HPDE6-E6E7 (cell line): ENCODE measurements at regions not wholly inside any gene's neighbourhood (a gene's known extent, or its start where the extent isn't known, plus 50 kb on each side); places are given as distances from the start of the nearest gene placed in this dataset.
"Not testable (repeated sequence)": the region's sequence is repeated elsewhere in the genome, so short reads cannot be mapped to it uniquely, and the experiment has no call there.

ENCODE experiments used
- DNase-seq: peaks from one replicate; pipeline ENCODE4 v3.0.0; 2011; ENCODE audit warnings: missing footprints; ENCODE audit errors: extremely low spot score

GRCh38 chr7:119996634-119997033 lies 276.3 kb upstream of the KCND2 start:
- no peak for DNase-seq

DNA sequence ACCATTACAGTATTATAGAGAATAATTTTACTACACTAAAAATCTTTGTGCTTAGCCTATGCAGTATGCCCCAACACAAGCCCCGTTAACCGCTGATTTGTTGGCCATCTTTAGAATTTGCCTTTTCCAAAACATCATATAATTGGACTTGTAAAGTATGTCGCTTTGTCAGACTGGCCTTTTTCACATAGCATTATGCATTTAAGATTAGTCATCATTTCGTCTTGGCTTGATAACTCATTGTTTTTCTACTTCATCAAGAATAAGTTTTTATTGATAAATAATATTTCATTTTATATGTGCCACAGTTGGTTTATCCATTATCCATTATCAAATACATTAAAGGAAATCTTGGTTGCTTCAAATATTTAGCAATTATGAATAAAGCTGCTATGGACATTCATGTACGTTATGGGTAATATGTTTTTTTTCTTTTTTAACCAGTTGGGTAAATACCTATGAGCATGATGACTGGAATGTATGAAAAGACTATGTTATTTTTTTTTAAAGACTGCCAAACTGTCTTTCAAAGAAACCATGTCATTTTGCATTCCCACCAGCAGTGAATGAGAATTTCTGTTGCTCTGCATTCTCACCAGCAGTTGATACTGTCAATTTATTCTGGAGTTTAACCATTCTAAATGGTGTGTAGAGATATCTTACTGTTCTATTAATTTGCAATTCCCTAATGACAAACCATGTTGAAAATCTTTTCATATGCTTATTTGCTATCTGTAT lies 273.1 kb upstream of the KCND2 start:
- DNase-seq, result no peak

DNA sequence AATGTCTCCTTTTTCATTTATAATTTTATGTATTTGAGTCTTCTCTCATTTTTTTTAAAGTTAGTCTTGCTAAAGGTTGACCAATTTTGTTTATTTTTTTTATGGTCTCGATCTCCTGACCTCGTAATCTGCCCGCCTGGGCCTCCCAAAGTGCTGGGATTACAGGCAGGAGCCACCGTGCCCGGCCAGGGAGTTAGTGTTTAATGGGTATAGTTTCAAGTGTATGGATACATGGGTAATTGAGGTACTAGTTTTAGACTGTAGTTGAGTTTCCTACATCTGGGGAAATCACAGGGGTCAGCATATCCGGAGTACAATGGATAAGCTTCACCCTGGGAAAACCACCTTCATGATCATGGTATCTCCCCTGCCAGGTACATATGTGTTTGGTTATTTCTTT lies 267.3 kb upstream of the KCND2 start:
- DNase-seq, result no peak

- not testable (repeated sequence) for DNase-seq
Measured at GRCh38 chr7:120014301-120014700, 258.7 kb upstream of the KCND2 start.

GRCh38 chr7:120014925-120015465 lies 258.0 kb upstream of the KCND2 start:
- DNase-seq, result no peak

- no peak for DNase-seq
Measured at GRCh38 chr7:120021085-120021484, 251.9 kb upstream of the KCND2 start.

GRCh38 chr7:120023494-120024167 lies 249.3 kb upstream of the KCND2 start:
- DNase-seq, result no peak

DNA sequence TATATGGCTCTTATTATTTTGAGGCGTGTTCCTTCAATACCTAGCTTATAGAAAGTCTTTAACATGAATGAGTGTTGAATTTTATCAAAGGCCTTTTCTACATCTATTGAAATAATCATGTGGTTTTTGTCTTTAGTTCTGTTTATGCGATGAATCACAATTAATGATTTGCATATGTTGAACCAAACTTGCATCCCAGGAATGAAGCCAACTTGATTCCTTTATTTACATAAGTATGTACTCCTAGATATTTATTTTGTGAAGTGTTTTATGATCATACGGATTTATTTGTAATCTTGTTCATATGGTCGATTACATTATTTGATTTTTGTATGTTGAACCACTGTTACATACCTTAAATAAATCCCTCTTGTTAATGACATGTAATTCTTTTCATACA lies 244.3 kb upstream of the KCND2 start:
- no peak for DNase-seq

DNA sequence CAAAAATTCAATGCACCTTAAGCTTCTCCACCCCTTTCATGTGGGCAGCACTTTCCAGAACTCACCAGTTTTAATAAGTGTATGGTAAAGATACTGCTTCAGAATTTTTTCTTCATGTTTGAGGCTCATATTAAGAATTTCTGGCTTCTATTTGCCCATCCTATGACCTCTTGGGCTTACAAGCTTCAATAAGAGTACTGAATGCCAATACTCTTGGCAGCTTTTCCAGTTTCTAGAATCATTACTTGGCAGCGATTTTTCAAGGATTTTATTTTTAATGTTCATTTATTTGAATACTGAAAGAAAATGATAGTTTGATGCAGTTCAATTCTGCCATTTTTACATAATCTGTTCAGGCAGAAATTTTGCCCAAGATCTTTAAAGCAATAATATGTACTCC lies 242.1 kb upstream of the KCND2 start:
- DNase-seq, result no peak

GRCh38 chr7:120033114-120033513 lies 239.9 kb upstream of the KCND2 start:
- DNase-seq, result no peak

GRCh38 chr7:120039138-120039537 lies 233.8 kb upstream of the KCND2 start:
- DNase-seq, result no peak

DNA sequence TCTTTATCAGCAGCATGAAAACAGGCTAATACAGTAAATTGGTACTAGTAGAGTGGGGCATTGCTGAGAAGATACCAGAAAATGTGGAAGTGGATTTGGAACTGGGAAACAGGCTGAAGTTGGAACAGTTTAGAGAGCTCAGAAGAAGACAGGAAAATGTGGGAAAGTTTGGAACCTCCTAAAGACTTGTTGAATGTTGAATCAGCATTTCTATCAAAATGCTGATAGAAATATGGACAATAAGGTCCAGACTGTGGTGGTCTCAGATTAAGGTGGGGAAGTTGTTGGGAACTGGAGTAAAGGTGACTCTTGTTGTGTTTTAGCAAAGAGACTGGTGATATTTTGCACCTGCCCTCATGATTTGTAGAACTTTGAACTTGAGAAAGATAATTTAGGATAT lies 231.2 kb upstream of the KCND2 start:
- no peak for DNase-seq

DNA sequence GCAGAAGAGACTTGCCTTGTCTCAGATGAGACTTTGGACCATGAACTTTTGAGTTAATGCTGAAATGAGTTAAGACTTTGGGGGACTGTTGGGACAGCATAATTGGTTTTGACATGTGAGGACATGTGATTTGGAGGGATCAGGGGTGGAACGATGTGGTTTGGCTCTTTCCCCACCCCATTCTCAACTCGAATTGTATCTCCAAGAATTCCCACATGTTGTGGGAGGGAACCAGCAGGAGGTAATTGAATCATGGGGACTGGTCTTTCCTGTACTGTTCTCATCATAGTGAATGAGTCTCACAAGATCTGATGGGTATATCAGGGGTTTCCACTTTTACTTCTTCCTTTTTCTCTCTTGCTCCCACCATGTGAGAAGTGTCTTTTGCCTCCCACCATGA lies 229.7 kb upstream of the KCND2 start:
- no peak for DNase-seq

DNA sequence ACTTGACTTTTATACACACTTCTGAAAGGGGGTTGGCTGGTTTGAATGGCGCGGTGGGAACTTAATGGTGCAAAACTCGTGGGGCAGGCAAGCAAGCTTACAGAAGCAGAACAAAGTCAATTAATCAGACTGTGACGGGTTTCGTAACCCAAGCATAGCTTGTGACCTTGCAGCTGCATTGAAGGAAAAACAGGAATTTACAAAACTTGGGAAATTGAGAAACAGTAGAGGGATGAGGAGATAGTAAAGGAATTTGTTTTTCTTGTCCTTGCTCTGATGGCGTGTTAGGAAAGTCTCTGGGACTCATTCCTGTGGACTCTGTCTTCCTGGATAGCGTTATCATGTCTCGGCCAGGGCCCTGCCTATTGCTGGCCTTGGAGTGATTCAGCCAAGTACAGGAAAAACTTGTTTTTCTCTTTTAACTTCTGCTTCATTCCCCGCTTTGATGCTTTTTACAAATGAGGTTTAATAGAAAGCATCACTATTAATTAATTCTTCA lies 220.0 kb upstream of the KCND2 start:
- DNase-seq, result peak; percentile 57

- no peak for DNase-seq
Measured at GRCh38 chr7:120053390-120053961, 219.5 kb upstream of the KCND2 start.

DNA sequence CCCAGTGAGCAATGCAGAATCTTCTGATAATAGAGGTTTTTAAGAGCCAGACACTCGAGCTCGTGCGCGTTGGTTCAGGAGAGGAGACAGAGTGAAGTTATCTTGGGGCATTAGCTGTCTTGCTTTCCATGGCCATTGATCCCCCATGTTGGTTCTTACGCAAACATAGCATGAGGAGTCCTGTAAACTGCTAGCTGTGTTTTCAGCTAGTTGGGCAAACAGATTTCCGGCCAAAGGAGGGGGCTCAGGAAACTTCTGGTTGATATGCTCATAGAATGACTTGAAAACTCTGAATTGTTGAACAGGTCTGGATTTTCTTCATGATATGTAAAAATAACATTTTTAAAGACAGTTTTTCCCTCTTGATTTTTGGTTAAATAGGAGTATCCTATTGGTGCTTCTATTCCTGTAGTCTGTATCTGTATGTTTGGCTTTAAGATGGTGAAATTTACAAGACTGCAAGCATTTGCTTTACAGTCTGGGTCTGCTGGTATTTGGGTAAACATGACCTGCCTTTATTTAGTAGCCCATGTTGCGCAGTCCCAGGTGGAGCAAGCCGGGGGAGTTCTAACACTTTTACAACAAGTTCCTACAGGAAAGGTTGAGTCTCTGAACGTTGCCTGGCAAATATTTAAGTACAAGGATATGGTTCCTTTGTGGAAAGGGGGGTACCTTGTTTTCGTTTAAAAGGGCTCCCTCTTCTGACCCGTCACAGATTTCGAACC lies 218.4 kb upstream of the KCND2 start:
- DNase-seq, result peak; percentile 28

DNA sequence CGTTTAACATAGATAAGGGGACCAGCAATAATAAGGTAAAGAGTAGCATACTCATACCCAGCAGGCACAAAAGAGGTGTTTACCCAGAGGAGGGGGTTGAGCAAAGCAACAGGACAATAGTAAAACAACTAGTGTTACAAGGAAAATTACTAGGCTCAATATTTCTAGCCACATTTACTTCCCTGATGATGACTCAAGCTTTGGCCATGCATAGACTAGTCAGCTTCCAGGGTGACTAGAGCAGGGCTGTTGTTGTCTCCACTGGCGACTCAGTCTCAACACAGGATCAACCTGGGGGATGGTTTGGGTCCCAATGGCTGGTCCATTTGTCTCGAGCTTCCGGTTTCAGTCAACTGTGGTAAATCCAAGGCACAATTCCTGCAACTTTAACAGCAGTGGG lies 217.7 kb upstream of the KCND2 start:
- DNase-seq, result peak; percentile 39

DNA sequence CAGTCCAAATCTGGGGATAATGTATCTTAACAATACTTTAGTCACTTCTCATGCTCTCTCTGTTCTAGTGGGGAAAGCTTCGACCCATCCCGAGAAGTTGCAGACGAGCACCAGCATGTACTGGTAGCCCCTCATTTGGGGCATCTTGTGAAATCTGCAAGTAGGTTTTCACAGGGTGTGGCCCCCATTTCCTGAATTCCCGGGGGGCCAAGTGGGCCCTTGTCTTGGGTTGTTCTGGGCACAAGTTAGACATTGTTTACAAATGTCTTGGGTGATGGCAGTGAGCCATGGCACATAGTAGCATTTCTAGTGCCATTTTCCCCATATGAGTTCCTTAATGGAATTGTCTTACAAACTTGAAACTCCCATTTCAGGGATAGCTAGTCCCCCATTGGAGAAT lies 216.7 kb upstream of the KCND2 start:
- DNase-seq, result no peak

DNA sequence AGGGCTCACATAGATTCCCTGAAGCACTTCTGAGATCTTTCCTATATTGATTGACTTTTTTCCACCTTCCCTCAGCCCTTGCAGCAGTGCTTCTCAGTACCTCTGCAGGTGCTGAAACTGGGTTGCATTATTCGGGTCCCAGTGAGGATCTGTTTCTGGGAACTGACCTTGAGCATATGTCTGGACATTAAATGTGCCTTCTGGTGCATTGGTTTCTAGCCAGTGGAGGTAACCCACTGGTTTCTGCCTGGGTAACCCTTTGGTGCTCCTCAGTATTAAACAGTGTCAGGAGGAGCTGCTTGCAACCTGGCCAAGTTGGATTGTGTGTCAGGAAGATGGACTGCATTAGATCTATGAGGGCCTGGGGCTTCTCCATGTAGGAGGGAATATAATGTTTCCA lies 213.3 kb upstream of the KCND2 start:
- no peak for DNase-seq

GRCh38 chr7:120060281-120060680 lies 212.7 kb upstream of the KCND2 start:
- no peak for DNase-seq

DNA sequence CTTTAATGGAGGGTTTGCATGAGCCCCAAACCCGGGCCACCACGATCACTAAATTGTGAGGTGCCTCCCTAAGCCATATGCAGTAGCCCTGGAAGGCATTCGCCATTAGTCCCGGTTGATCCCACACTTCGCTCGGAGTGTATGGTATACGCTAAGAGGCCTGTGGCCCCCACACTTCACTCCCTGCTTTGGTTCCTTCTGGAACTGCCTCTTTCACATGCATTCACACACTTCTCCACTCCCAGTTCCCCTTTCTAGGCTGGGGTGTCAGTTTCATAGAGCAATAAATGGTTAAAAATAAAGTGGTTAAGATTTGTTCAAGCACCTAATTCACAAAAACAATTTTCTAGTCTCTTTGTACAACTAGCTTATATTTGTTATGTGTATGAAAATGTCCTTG lies 212.1 kb upstream of the KCND2 start:
- DNase-seq, result no peak

DNA sequence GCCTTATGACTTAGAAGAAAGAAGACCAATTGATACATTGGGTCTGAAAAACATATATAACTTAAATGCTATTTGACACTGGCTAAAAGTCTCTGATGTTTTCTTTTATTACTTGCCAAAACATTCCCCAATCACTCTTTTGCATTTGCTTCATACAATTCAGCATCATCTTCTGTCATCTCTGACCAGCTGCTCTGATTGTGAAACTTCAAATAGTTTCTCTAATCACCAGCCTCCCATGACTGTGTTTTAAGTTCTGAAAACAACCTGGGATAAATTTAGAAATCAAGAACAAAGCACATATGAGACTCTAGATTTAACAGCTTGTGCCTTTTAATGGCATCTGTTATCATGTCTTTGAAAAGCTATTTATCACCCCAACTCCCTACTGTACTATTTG lies 208.4 kb upstream of the KCND2 start:
- no peak for DNase-seq
